ENCODE measurements at regions not wholly inside any gene's neighbourhood (a gene's known extent, or its start where the extent isn't known, plus 50 kb on each side); places are given as distances from the start of the nearest gene placed in this dataset.

- H3K4me3 ChIP-seq (ENCODE audit: low read depth, low read length) = peak overlapping the region; percentile 23
- DNase-seq (ENCODE audit: low read depth) (no peak), FAIRE-seq (no peak)
- no peaks in the 10 kb centered on the region for H3K27me3 ChIP-seq (ENCODE audit: control insufficient read depth, insufficient read depth, low read length)
- no peaks in the 10 kb centered on the region for H3K36me3 ChIP-seq (ENCODE audit: control insufficient read depth, insufficient read depth, low read length)
- TF ChIP-seq CTCF (IDR thresholded peaks at IDR 0.05; ENCODE audit: insufficient read depth, low read length, severe bottlenecking) = no peak
These were observed 276.6 kb downstream of the BCOR start for GRCh38 chrX:39820938-39821708.

DNA sequence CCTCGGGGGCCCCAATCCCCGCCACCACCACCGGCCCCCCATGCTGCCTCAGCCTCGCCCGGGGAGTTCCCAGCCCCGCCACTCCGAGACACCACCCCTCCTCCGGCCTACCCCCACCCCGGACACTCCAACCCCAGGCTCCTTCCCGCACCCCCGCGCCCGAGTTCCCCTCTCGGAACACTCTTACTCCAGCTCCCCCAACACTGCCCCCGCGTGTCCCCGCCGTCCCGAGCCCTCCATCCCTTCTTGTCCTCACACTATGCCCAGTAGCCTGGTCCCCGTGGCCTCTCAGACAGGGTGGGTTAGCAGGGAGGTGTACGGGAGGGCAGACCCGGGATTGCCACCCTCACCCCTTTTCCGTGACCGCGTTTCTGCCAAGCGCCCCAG is 276.1 kb downstream of the BCOR start:
- H3K4me3 ChIP-seq (ENCODE audit: low read depth, low read length) = no peak overlapping the region
- H3K36me3 ChIP-seq (ENCODE audit: control insufficient read depth, insufficient read depth, low read length) = no peaks in the 10 kb centered on the region
- no peak for TF ChIP-seq CTCF (IDR thresholded peaks at IDR 0.05; ENCODE audit: insufficient read depth, low read length, severe bottlenecking)
- H3K27me3 ChIP-seq (ENCODE audit: control insufficient read depth, insufficient read depth, low read length) = no peaks in the 10 kb centered on the region
- DNase-seq (ENCODE audit: low read depth) (no peak), FAIRE-seq (no peak)

GRCh38 chrX:39822133-39822748 is 275.5 kb downstream of the BCOR start:
- no peaks in the 10 kb centered on the region for H3K27me3 ChIP-seq (ENCODE audit: control insufficient read depth, insufficient read depth, low read length)
- no peak for TF ChIP-seq CTCF (IDR thresholded peaks at IDR 0.05; ENCODE audit: insufficient read depth, low read length, severe bottlenecking)
- no peak overlapping the region for H3K4me3 ChIP-seq (ENCODE audit: low read depth, low read length)
- H3K36me3 ChIP-seq (ENCODE audit: control insufficient read depth, insufficient read depth, low read length) = no peaks in the 10 kb centered on the region
- DNase-seq (ENCODE audit: low read depth) = no peak
- FAIRE-seq = no peak

DNA sequence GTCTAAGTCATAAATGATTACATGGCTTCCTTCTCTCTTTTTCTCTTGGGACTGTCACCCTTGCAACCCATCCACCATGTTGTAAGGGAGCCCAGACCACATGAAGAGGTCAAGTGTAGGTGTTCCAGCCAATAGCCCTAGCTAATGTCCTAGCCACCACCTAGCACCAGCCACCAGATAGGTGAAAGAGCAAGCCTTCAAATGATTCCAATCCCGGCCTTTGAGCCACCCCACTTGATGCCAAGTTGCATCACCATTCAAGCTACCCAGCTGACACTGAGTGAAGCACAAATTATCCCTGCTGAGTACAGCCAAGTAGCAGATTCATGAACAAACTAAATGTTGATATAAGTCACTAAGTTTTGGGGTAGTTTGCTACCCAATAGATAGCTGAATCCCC is 274.3 kb downstream of the BCOR start:
- TF ChIP-seq CTCF (IDR thresholded peaks at IDR 0.05; ENCODE audit: insufficient read depth, low read length, severe bottlenecking) = no peak
- Histone ChIP-seq H3K36me3 (ENCODE audit: control insufficient read depth, insufficient read depth, low read length) (no peaks in the 10 kb centered on the region), H3K27me3 (ENCODE audit: control insufficient read depth, insufficient read depth, low read length) (no peaks in the 10 kb centered on the region), H3K4me3 (ENCODE audit: low read depth, low read length) (no peak overlapping the region)
- no peak for DNase-seq (ENCODE audit: low read depth)
- no peak for FAIRE-seq

DNA sequence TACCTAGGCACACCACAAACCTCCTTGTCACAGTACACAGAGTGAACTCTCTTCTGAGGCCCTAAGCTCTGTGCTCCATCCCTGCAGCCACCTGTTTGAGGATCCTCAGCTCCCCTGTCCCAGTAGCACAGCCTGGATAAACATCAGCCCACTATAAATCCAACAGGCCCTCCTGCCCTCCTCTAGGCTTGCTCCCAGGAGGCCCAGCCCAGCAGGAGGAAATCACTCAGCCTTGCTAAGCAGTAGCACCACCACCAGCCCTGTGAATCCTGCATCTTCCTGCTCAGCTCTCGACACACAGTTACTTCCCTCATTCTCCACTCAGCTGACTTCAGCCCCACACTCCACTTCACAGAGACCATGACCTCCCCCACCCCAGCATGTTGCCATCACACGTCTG is 273.9 kb downstream of the BCOR start:
- FAIRE-seq = no peak
- Histone ChIP-seq H3K4me3 (ENCODE audit: low read depth, low read length) (no peak overlapping the region), H3K27me3 (ENCODE audit: control insufficient read depth, insufficient read depth, low read length) (no peaks in the 10 kb centered on the region), H3K36me3 (ENCODE audit: control insufficient read depth, insufficient read depth, low read length) (no peaks in the 10 kb centered on the region)
- no peak for TF ChIP-seq CTCF (IDR thresholded peaks at IDR 0.05; ENCODE audit: insufficient read depth, low read length, severe bottlenecking)
- no peak for DNase-seq (ENCODE audit: low read depth)
